ENCODE measurements at regions not wholly inside any gene's neighbourhood (a gene's known extent, or its start where the extent isn't known, plus 50 kb on each side); places are given as distances from the start of the nearest gene placed in this dataset.

- Histone ChIP-seq H3K4me3 (ENCODE audit: low read depth, low read length) (no peak overlapping the region), H3K9me3 (ENCODE audit: control insufficient read depth, insufficient read depth, low read length) (no peaks in the 10 kb centered on the region), H3K27ac (ENCODE audit: low read depth, low read length) (no peak overlapping the region), H3K36me3 (ENCODE audit: control insufficient read depth, insufficient read depth, low read length) (no peaks in the 10 kb centered on the region), H3K4me1 (ENCODE audit: control insufficient read depth, insufficient read depth, low read length) (no peaks in the 10 kb centered on the region), H3K27me3 (ENCODE audit: control insufficient read depth, insufficient read depth, low read length) (no peaks in the 10 kb centered on the region)
- peak in 2 of 6 donors; percentile 35 to 38 for DNase-seq (ENCODE audit: low read depth in 4 of 6, low spot score in 6 of 6)
- WGBS (ENCODE audit: insufficient coverage): 32% methylated on average over 4 of the region's 12 CpGs
Measured at GRCh38 chr3:177300039-177300833, 103.0 kb upstream of the TBL1XR1 start.

GRCh38 chr3:177300842-177301241 lies 103.6 kb upstream of the TBL1XR1 start:
- no peak overlapping the region for H3K27ac ChIP-seq (ENCODE audit: low read depth, low read length)
- DNase-seq (ENCODE audit: low read depth in 4 of 6, low spot score in 6 of 6): no peak
- no peak overlapping the region for H3K4me3 ChIP-seq (ENCODE audit: low read depth, low read length)
- no peaks in the 10 kb centered on the region for H3K36me3 ChIP-seq (ENCODE audit: control insufficient read depth, insufficient read depth, low read length)
- no peaks in the 10 kb centered on the region for H3K9me3 ChIP-seq (ENCODE audit: control insufficient read depth, insufficient read depth, low read length)
- no CpG with 5 or more reads among the region's 2 CpGs for WGBS (ENCODE audit: insufficient coverage)
- no peaks in the 10 kb centered on the region for H3K27me3 ChIP-seq (ENCODE audit: control insufficient read depth, insufficient read depth, low read length)
- H3K4me1 ChIP-seq (ENCODE audit: control insufficient read depth, insufficient read depth, low read length): no peaks in the 10 kb centered on the region

- peaks cover 3% of the 10 kb centered on the region for H3K9me3 ChIP-seq (ENCODE audit: control insufficient read depth, insufficient read depth, low read length)
- H3K4me3 ChIP-seq (ENCODE audit: low read depth, low read length): no peak overlapping the region
- no peaks in the 10 kb centered on the region for H3K4me1 ChIP-seq (ENCODE audit: control insufficient read depth, insufficient read depth, low read length)
- no peak overlapping the region for H3K27ac ChIP-seq (ENCODE audit: low read depth, low read length)
- H3K27me3 ChIP-seq (ENCODE audit: control insufficient read depth, insufficient read depth, low read length): no peaks in the 10 kb centered on the region
- no CpG with 5 or more reads among the region's 2 CpGs for WGBS (ENCODE audit: insufficient coverage)
- no peak for DNase-seq (ENCODE audit: low read depth in 4 of 6, low spot score in 6 of 6)
- no peaks in the 10 kb centered on the region for H3K36me3 ChIP-seq (ENCODE audit: control insufficient read depth, insufficient read depth, low read length)
Measured at GRCh38 chr3:177306252-177306651, 109.0 kb upstream of the TBL1XR1 start.

- no peaks in the 10 kb centered on the region for H3K4me1 ChIP-seq (ENCODE audit: control insufficient read depth, insufficient read depth, low read length)
- no peaks in the 10 kb centered on the region for H3K27me3 ChIP-seq (ENCODE audit: control insufficient read depth, insufficient read depth, low read length)
- H3K27ac ChIP-seq (ENCODE audit: low read depth, low read length): no peak overlapping the region
- WGBS (ENCODE audit: insufficient coverage): 89% methylated on average over 1 of the region's 4 CpGs
- peaks cover 3% of the 10 kb centered on the region for H3K9me3 ChIP-seq (ENCODE audit: control insufficient read depth, insufficient read depth, low read length)
- no peak overlapping the region for H3K4me3 ChIP-seq (ENCODE audit: low read depth, low read length)
- no peak for DNase-seq (ENCODE audit: low read depth in 4 of 6, low spot score in 6 of 6)
- H3K36me3 ChIP-seq (ENCODE audit: control insufficient read depth, insufficient read depth, low read length): no peaks in the 10 kb centered on the region
Measured at GRCh38 chr3:177307391-177307790, 110.1 kb upstream of the TBL1XR1 start.

GRCh38 chr3:177307826-177308225 lies 110.5 kb upstream of the TBL1XR1 start:
- Histone ChIP-seq H3K4me1 (ENCODE audit: control insufficient read depth, insufficient read depth, low read length) (no peaks in the 10 kb centered on the region), H3K27ac (ENCODE audit: low read depth, low read length) (no peak overlapping the region), H3K36me3 (ENCODE audit: control insufficient read depth, insufficient read depth, low read length) (no peaks in the 10 kb centered on the region), H3K4me3 (ENCODE audit: low read depth, low read length) (no peak overlapping the region), H3K9me3 (ENCODE audit: control insufficient read depth, insufficient read depth, low read length) (peaks cover 3% of the 10 kb centered on the region), H3K27me3 (ENCODE audit: control insufficient read depth, insufficient read depth, low read length) (no peaks in the 10 kb centered on the region)
- no peak for DNase-seq (ENCODE audit: low read depth in 4 of 6, low spot score in 6 of 6)
- WGBS (ENCODE audit: insufficient coverage): no CpG with 5 or more reads among the region's 5 CpGs

GRCh38 chr3:177308286-177308685 lies 111.0 kb upstream of the TBL1XR1 start:
- H3K4me1 ChIP-seq (ENCODE audit: control insufficient read depth, insufficient read depth, low read length): no peaks in the 10 kb centered on the region
- peaks cover 3% of the 10 kb centered on the region for H3K9me3 ChIP-seq (ENCODE audit: control insufficient read depth, insufficient read depth, low read length)
- no peaks in the 10 kb centered on the region for H3K27me3 ChIP-seq (ENCODE audit: control insufficient read depth, insufficient read depth, low read length)
- no peak overlapping the region for H3K27ac ChIP-seq (ENCODE audit: low read depth, low read length)
- no peak for DNase-seq (ENCODE audit: low read depth in 4 of 6, low spot score in 6 of 6)
- no peaks in the 10 kb centered on the region for H3K36me3 ChIP-seq (ENCODE audit: control insufficient read depth, insufficient read depth, low read length)
- 95% methylated on average over 3 of the region's 5 CpGs for WGBS (ENCODE audit: insufficient coverage)
- no peak overlapping the region for H3K4me3 ChIP-seq (ENCODE audit: low read depth, low read length)

- WGBS (ENCODE audit: insufficient coverage): no CpG with 5 or more reads among the region's 3 CpGs
- DNase-seq (ENCODE audit: low read depth in 4 of 6, low spot score in 6 of 6): no peak
- peaks cover 3% of the 10 kb centered on the region for H3K9me3 ChIP-seq (ENCODE audit: control insufficient read depth, insufficient read depth, low read length)
- H3K27me3 ChIP-seq (ENCODE audit: control insufficient read depth, insufficient read depth, low read length): no peaks in the 10 kb centered on the region
- no peaks in the 10 kb centered on the region for H3K36me3 ChIP-seq (ENCODE audit: control insufficient read depth, insufficient read depth, low read length)
- no peaks in the 10 kb centered on the region for H3K4me1 ChIP-seq (ENCODE audit: control insufficient read depth, insufficient read depth, low read length)
- H3K27ac ChIP-seq (ENCODE audit: low read depth, low read length): no peak overlapping the region
- no peak overlapping the region for H3K4me3 ChIP-seq (ENCODE audit: low read depth, low read length)
Measured at GRCh38 chr3:177308911-177309310, 111.6 kb upstream of the TBL1XR1 start.

- DNase-seq (ENCODE audit: low read depth in 4 of 6, low spot score in 6 of 6): no peak
- H3K36me3 ChIP-seq (ENCODE audit: control insufficient read depth, insufficient read depth, low read length): no peaks in the 10 kb centered on the region
- peaks cover 2% of the 10 kb centered on the region for H3K9me3 ChIP-seq (ENCODE audit: control insufficient read depth, insufficient read depth, low read length)
- no peaks in the 10 kb centered on the region for H3K4me1 ChIP-seq (ENCODE audit: control insufficient read depth, insufficient read depth, low read length)
- no peak overlapping the region for H3K27ac ChIP-seq (ENCODE audit: low read depth, low read length)
- no peaks in the 10 kb centered on the region for H3K27me3 ChIP-seq (ENCODE audit: control insufficient read depth, insufficient read depth, low read length)
- no peak overlapping the region for H3K4me3 ChIP-seq (ENCODE audit: low read depth, low read length)
- 93% methylated on average over 5 of the region's 5 CpGs for WGBS (ENCODE audit: insufficient coverage)
Measured at GRCh38 chr3:177312491-177312890, 115.2 kb upstream of the TBL1XR1 start.

GRCh38 chr3:177314897-177315296 lies 117.6 kb upstream of the TBL1XR1 start:
- Histone ChIP-seq H3K36me3 (ENCODE audit: control insufficient read depth, insufficient read depth, low read length) (no peaks in the 10 kb centered on the region), H3K4me3 (ENCODE audit: low read depth, low read length) (no peak overlapping the region), H3K27ac (ENCODE audit: low read depth, low read length) (no peak overlapping the region), H3K4me1 (ENCODE audit: control insufficient read depth, insufficient read depth, low read length) (no peaks in the 10 kb centered on the region), H3K9me3 (ENCODE audit: control insufficient read depth, insufficient read depth, low read length) (peaks cover 2% of the 10 kb centered on the region), H3K27me3 (ENCODE audit: control insufficient read depth, insufficient read depth, low read length) (no peaks in the 10 kb centered on the region)
- DNase-seq (ENCODE audit: low read depth in 4 of 6, low spot score in 6 of 6): no peak
- WGBS (ENCODE audit: insufficient coverage): 100% methylated on average over 1 of the region's 3 CpGs

- Histone ChIP-seq H3K4me1 (ENCODE audit: control insufficient read depth, insufficient read depth, low read length) (no peaks in the 10 kb centered on the region), H3K36me3 (ENCODE audit: control insufficient read depth, insufficient read depth, low read length) (no peaks in the 10 kb centered on the region), H3K27me3 (ENCODE audit: control insufficient read depth, insufficient read depth, low read length) (no peaks in the 10 kb centered on the region), H3K4me3 (ENCODE audit: low read depth, low read length) (no peak overlapping the region), H3K27ac (ENCODE audit: low read depth, low read length) (no peak overlapping the region), H3K9me3 (ENCODE audit: control insufficient read depth, insufficient read depth, low read length) (no peaks in the 10 kb centered on the region)
- no peak for DNase-seq (ENCODE audit: low read depth in 4 of 6, low spot score in 6 of 6)
- no CpG with 5 or more reads among the region's 2 CpGs for WGBS (ENCODE audit: insufficient coverage)
Measured at GRCh38 chr3:177317247-177317646, 120.0 kb upstream of the TBL1XR1 start.
